Stimulated activated CD8-positive, alpha-beta memory T cell treated with anti-CD3 and anti-CD28 coated beads, Interleukin-15, amount 100 ng/mL, for 1 hour (primary cell): ENCODE measurements at regions not wholly inside any gene's neighbourhood (a gene's known extent, or its start where the extent isn't known, plus 50 kb on each side); places are given as distances from the start of the nearest gene placed in this dataset.

Experiments
- DNase-seq: peaks from one replicate; pipeline ENCODE4 v3.0.0-alpha.2; 2020; ENCODE audit warnings: low read depth

GRCh38 chr3:18827664-18828063, 320.6 kb upstream of the KCNH8 start:
- no peak for DNase-seq

GRCh38 chr3:18825665-18826064, 322.6 kb upstream of the KCNH8 start:
- no peak for DNase-seq

GRCh38 chr3:18813300-18813699, 335.0 kb upstream of the KCNH8 start:
- DNase-seq = no peak

DNA sequence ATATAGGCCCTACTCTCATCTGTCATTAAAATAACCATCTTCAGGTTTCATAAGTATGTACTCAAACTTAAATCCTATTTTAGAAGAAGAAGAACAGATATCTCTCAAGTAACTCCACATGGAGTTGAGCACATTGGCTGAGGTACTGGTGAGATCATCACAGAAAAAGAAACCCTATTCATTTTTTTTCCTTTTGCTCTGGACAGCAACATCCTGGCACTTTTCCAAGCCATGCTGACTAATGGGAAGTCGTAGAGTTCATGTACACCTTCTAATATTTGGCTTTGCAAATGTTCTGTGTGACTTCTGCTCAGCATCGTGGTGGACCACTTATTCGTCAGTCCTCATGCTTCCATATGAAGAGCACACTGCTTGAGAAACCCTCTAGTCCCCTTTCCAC, 336.0 kb upstream of the KCNH8 start:
- no peak for DNase-seq

DNA sequence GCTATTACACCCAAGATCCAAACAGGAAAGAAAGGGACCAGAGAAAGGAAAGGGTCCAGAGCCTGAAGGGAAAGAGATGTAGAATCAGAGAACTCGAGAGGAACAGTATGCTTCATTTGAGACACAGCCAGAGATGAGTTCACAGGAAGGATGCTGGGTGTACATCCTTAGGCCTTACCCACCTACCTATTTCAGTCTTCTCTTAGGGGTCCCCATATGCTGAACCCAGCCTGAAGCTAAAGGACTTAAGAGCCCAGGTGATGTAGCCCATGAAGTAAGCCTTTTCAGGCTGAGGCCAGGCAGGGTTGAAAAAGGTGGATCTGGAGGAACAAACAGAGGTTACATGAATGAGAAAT, 338.0 kb upstream of the KCNH8 start:
- DNase-seq = no peak

DNA sequence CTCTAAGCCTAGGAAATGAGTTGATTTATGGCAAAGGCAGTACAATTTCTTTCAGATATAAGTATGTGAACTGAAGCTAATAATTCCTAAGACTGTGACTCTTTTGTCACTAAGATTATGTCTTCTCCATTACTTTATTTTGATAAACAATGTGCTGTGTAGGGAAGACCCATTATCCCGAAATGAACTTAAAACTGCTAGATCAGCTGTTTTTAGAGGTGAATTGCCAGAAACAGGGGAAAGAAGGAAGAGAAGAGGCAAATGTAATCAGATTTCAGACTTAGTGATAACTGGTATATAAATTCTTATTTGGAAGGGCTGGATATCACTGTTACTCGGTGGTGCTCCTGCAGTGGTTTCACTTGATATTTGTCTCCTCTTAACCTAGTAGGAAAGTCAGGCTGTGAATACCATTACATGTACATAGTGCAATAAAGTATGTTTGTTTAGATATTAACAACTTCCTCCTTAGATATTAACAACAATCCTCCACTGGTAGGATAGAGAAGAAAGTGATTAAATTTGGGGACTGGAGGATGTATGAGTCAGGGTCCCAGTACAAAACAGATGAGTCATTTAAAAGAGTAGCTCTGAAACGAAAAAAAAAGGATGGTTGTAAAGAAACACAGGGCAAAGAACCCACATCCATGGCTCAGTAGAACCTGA, 338.5 kb upstream of the KCNH8 start:
- DNase-seq = no peak

DNA sequence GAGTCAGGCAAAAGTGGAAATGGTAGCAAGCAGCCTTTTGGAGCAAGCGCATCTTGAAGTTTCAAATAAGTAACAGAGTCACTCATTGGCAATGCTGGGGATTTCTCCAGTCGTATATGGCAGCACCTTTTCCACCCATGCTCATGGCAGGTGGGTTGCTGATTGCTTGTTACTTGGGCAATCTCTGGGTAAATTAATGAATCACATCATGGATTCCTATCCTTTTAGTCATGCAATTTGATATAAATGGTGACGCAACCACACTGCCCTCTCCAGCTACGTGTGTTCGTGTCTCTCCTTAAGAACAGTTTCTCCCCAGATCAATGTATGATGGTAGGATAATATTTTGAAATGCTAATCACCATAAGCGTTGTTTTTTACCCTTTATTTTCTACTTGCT, 339.9 kb upstream of the KCNH8 start:
- DNase-seq = no peak

DNA sequence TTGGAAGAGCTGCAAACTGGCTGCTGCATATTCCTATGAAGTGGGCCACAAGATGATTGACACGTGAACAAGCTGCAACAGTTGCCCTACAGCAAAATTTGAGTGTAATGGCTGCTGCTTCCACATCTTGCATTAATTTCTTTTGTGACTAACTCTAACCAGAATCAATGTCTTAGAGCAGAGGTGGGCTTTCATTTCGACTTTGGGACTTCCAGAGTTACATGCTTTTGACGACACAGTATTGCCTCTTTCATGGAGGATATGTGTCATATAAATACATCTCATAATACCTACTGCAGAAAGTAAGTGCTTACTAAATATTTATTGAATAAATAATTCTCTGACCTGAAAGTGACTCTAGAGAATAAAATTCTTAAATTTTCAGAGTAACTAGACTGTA, 340.7 kb upstream of the KCNH8 start:
- no peak for DNase-seq

DNA sequence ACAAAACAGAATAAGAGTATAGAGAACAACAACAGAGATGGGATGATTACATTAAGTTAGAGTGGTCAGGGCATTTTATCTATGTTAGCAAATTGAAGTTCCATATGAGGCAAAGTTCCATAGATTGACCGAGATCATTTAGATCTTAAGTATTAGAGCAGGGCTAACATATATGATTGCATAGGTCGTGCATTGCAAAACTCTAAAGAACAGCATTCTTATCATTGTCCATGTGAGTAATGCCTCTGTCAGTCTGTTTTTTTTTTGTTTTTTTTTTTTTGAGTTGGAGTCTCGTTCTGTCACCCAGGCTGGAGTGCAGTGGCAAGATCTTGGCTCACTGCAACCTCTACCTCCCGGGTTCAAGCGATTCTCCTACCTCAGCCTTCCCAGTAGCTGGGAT, 341.7 kb upstream of the KCNH8 start:
- no peak for DNase-seq

DNA sequence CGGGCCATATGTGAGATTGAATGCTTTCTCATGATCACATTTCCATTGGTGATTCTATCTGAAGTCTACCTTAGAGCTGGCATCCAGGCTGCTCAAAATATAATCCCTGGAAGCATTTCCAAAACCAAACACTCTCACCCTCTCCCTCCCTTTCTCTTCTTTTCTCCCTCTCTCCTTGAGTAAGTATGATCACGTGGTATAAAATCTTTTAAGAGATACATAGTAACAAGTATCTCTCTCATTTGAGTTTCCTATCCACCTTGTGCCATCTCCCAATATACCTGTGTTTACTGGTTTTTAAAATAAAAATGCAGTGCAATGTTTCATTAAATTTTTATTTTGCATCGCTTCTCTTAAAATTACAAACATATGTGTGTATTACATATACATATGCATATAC, 350.9 kb upstream of the KCNH8 start:
- DNase-seq = no peak

DNA sequence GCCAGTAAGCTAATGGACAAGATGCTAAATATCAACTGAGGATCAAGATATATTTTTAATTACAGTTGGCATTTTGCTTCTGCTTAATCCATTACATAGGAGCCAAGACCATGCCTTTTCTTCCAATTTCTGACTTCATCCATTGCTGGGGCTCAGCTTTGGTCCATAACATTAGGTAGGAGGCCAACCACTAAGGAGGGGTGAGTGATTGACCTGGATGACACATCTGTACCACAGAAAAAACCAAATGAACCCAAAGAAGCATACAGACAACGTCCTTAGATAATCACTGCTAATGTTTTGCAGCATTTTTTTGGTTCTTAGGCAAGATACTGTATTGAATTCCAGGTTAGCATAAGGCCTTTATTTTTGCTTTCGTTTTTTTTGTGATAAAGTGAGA, 353.2 kb upstream of the KCNH8 start:
- no peak for DNase-seq

DNA sequence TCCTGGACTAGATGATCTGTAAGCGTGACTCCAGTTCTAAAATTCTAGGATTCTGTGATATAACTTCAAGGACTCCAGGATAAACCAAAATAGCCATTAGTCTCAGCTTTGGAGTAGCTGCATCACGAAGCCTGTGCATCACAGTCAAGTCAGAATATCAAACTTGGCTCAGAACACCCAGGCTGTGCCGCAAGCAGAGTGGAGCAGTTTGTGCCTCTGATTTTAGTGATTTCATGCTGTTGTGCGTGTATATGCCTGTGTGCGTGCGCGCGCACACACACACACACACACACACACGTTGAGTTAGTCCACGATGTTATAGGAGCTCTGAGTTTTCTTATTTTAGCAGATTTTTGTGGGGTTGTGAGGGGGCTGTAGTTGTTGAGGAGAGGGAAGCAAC, 356.6 kb upstream of the KCNH8 start:
- DNase-seq = no peak

DNA sequence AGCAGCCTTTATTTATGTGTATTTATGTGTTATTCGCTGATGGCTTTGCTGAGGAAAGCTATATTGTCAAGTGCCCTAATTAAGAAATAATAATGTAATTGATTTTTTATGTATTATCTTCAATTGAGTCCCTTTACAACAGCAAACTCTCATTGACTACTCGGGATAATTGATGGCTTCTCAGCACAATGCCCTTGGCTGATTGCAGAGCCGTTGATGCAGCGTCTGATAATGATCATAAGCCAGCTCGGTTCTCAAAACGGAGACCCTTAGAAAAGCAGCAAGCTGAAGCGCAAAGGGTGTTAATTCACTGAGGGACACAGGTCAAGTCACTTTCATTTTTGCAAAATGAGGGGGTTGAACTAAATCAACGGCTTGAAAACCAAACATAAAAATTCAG, 357.1 kb upstream of the KCNH8 start:
- no peak for DNase-seq

DNA sequence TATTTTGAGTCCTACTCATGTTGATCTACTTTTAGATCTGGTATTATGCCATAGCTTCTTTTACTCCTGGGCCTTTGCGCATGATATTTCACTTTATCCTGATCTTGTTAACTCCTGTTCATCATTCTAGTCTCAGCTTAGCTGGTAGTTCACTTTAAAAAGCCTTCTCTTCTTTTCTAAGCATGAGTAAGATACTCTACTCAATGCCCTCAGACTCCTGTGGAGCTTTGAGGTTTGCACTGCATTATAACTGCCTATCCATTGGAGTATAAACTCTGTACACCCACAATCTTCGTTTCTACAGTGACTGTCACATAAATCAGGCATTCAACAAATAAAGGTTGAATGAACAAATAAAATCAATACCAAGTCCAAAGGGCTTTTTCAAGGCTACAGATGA, 357.9 kb upstream of the KCNH8 start:
- DNase-seq = no peak

DNA sequence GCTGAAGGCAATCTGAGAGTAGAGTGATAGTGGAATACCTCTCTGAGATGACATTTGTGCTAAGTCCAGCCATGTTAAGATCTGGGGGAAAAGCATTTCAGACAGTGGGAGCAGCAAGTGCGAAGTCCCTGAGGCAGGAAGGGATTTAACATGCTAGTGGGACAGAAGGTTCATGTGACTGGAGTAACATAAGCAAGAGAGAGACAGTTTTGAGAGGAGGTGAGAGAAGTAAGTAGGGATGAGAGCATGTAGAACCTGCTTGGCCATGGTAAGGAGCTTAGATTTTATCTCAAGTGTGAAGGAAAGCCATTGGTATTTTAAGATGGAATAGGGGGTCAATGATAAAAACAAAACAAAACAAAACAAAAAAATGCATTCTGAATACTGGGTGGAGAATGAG, 358.6 kb upstream of the KCNH8 start:
- DNase-seq = no peak

DNA sequence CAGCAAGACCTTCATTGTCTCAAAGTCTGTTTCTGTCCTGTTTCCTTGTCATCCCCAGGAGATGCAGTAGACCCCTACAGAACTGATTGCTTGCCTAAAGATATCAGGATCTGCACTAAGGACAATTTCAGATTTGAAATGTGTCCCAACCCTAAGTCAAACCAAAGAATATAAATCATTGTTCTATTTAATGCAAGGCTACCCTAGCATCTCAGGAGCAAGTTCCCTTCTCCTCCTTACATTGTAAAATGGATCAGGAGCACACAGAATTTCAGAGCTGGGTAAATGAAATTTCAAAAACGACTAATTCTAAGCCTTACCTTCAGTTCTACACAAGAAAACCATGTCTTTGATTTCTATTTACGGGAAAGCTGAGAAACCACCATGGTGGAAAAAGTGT, 360.9 kb upstream of the KCNH8 start:
- DNase-seq = no peak

DNA sequence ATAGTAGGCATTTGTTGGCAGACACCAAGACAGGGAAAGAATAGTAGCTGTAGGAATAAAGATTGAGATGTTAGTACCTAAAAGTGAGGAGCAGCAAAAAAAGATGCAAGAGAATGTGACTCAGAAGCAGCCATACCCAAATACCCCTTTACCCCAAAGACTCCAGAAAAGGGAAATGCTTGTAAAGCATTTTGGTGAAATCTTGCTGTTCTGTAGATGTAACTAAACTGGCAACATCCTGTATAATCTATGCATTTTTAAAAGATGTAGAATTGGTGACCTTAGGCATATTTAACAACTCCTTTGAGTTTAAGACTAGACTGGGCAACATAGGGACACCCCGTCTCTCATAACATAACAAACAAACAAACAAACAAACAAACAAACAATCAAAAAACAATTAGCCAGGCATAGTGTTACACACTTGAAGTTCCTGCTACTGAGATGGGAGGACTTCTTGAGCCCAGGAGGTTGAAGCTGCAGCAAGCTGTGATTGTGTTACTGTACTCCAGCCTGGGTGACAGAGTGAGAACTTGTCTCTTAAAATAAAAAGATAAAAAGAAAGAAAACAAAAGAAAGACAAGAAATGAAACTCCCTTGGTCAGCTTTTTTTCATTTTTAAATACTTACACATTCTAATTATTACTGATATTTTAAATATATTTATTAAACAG, 361.5 kb upstream of the KCNH8 start:
- DNase-seq = no peak

DNA sequence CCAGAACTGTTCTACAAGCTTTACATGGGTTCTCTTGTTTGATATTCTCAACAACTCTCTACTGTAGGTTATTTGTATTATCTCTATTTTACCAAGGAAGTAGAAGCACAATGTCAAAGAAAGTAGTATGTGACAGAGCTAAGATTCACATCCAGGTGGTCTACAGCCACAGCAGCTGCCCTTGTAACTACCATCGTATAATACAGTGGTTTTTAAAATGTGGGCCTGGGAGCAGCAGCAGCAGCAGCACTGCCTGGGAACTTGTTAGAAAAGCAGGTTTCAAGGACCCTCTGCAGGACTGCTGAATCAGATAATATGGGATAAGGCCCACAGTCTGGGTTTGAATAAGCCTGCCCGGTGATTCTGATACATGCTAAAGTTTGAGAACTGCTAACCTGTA, 357.1 kb upstream of the SATB1 start:
- DNase-seq = no peak

- DNase-seq = no peak
These were observed 355.8 kb upstream of the SATB1 start for GRCh38 chr3:18780959-18781358.

GRCh38 chr3:18779704-18780103, 354.6 kb upstream of the SATB1 start:
- no peak for DNase-seq

- no peak for DNase-seq
These were observed 353.5 kb upstream of the SATB1 start for GRCh38 chr3:18778598-18778997.

DNA sequence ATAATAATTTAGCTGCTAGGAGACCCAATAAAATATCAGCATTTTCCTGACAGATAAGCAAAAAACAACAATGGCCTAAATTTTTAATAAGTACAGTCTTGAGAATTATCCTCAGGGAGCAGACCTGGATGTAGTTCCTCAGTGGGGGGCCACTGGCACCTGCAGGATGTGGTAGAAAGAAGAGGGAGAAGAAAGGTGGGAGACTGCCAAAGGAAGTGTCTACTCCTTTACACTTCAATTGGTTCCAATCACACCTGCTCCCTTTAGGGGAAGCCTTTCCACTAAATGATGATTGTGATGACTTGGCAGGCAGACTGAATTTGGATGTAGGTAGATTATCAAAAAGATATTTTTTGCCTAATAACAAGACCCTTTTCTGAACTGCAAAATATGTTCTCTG, 353.0 kb upstream of the SATB1 start:
- no peak for DNase-seq

DNA sequence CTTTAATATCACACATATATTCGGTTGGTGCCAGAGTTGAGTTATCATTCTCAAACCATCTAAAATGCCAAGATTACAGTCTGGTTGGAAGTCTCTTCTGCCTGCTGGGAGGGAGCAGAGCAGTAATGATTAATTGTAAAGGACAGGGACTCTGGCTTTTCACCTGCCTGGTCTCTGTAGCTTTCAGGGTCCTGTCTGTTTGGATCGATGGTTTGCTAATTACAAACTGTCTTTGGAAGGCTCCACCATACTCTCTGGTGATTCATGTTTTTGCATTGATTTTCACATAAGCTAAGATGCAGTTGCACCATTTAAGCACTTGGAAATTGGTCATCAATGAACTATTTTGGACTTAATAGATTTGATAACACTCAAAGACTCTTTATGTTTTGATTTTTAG, 350.4 kb upstream of the SATB1 start:
- DNase-seq = no peak

GRCh38 chr3:18774319-18775088, 349.4 kb upstream of the SATB1 start:
- DNase-seq = no peak
